SK-N-MC (cell line): ENCODE measurements at regions not wholly inside any gene's neighbourhood (a gene's known extent, or its start where the extent isn't known, plus 50 kb on each side); places are given as distances from the start of the nearest gene placed in this dataset.
A peak's percentile ranks its signal among the peaks of the same experiment; 100 is the strongest.

Experiments
- DNase-seq: peaks from one replicate; pipeline ENCODE4 v3.0.0-alpha.2; 2011; ENCODE audit warnings: low read depth, low spot score
- H3K27ac ChIP-seq: fragments of 200-600 bp; sonication (generic); 2 replicates; pipeline ENCODE4 v1.5.1; 2016; ENCODE audit warnings: mixed run types
- H3K36me3 ChIP-seq: fragments of 200-600 bp; sonication (generic); 2 replicates; pipeline ENCODE4 v1.6.1; 2017; ENCODE audit warnings: antibody characterized with exemption, low read length, mixed read lengths; ENCODE audit not compliant: insufficient read depth
- H3K4me3 ChIP-seq: fragments of 200-600 bp; sonication (generic); 2 replicates; pipeline ENCODE4 v1.5.1; 2016
- H3K9ac ChIP-seq: fragments of 200-600 bp; sonication (generic); 2 replicates; pipeline ENCODE4 v1.8.0; 2017; ENCODE audit warnings: mixed run types, mixed read lengths; ENCODE audit not compliant: insufficient read length
- H3K9me3 ChIP-seq: fragments of 200-600 bp; sonication (generic); 2 replicates; pipeline ENCODE4 v1.6.1; 2017; ENCODE audit warnings: low read depth, mild to moderate bottlenecking, antibody characterized with exemption, low read length, moderate library complexity, mixed read lengths
- EZH2 ChIP-seq: fragments of 200-600 bp; sonication (generic); IDR thresholded peaks from one replicate; pipeline ENCODE4 v1.6.1; 2017; ENCODE audit warnings: antibody characterized with exemption
- FOXP2 ChIP-seq: optimal IDR thresholded peaks from 2 replicates; pipeline ENCODE3; 2011; ENCODE audit warnings: mild to moderate bottlenecking, moderate library complexity; ENCODE audit not compliant: insufficient read depth; ENCODE audit errors: extremely low read length, control extremely low read depth
- POLR2AphosphoS5 ChIP-seq: IDR thresholded peaks from 2 replicates; pipeline ENCODE4 v1.6.1; 2012; ENCODE audit warnings: mild to moderate bottlenecking, low read depth, low read length, borderline replicate concordance

DNA sequence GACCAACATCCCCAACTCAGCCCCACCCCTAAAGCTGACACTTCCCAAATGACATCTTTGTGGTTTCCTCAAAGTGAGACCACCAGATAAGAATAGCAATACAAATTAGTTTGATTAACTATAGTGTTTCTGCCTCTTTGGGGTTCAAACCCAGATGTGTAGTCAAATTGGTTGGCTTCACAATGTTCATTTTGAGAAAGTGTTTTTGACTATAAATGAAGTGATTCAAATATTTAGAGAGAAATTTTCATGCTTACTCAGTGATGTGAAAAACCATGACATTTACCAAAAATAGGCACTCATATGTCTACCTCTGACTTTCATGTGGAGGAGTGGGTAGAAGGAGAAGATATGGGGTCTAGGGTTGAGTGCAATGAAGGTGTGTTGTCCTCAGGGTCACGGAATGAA is 218.4 kb downstream of the BCAT1 start:
- no peak overlapping the region for H3K27ac ChIP-seq
- no peak overlapping the region for H3K9ac ChIP-seq
- no peak overlapping the region for H3K4me3 ChIP-seq
- TF ChIP-seq FOXP2, result no peak
- no peak for TF ChIP-seq EZH2
- no peak for TF ChIP-seq POLR2AphosphoS5
- no peak for DNase-seq
- H3K36me3 ChIP-seq, result no peaks in the 10 kb centered on the region
- no peaks in the 10 kb centered on the region for H3K9me3 ChIP-seq

DNA sequence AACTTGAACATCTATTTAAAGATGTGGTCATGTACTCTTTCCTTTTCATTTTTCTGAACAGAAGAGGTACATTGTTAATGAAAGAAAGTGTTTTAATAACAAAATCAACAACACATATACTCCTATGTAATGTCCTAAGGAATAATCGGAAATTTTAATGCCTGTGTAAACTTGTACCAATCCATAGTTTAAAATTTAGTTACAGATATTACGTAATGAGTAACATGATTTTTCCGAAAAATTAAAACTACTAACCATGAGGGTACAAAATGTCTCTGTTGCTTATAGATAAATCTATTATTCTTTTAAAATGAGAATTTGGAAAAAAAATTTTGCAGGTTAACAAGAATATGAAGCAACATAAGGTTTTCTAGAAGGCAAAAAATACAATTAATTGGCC is 220.1 kb downstream of the BCAT1 start:
- H3K4me3 ChIP-seq, result no peak overlapping the region
- H3K27ac ChIP-seq, result no peak overlapping the region
- TF ChIP-seq EZH2 (no peak), FOXP2 (no peak), POLR2AphosphoS5 (no peak)
- DNase-seq, result no peak
- H3K9ac ChIP-seq, result no peak overlapping the region
- H3K36me3 ChIP-seq, result no peaks in the 10 kb centered on the region
- no peaks in the 10 kb centered on the region for H3K9me3 ChIP-seq

- TF ChIP-seq EZH2 (no peak), FOXP2 (no peak), POLR2AphosphoS5 (no peak)
- Histone ChIP-seq H3K27ac (no peak overlapping the region), H3K9me3 (no peaks in the 10 kb centered on the region), H3K36me3 (no peaks in the 10 kb centered on the region), H3K9ac (no peak overlapping the region), H3K4me3 (no peak overlapping the region)
- DNase-seq, result no peak
Observed at GRCh38 chr12:24728366-24728765, 220.5 kb downstream of the BCAT1 start.

- Histone ChIP-seq H3K9me3 (no peaks in the 10 kb centered on the region), H3K27ac (no peak overlapping the region), H3K4me3 (no peak overlapping the region), H3K36me3 (no peaks in the 10 kb centered on the region), H3K9ac (no peak overlapping the region)
- TF ChIP-seq POLR2AphosphoS5 (no peak), FOXP2 (no peak), EZH2 (no peak)
- DNase-seq, result no peak
Observed at GRCh38 chr12:24725616-24726015, 223.3 kb downstream of the BCAT1 start.

GRCh38 chr12:24724814-24725213 is 224.1 kb downstream of the BCAT1 start:
- Histone ChIP-seq H3K9me3 (no peaks in the 10 kb centered on the region), H3K27ac (no peak overlapping the region), H3K4me3 (no peak overlapping the region), H3K36me3 (no peaks in the 10 kb centered on the region), H3K9ac (no peak overlapping the region)
- TF ChIP-seq EZH2, result no peak
- TF ChIP-seq FOXP2, result no peak
- TF ChIP-seq POLR2AphosphoS5, result no peak
- DNase-seq, result no peak

DNA sequence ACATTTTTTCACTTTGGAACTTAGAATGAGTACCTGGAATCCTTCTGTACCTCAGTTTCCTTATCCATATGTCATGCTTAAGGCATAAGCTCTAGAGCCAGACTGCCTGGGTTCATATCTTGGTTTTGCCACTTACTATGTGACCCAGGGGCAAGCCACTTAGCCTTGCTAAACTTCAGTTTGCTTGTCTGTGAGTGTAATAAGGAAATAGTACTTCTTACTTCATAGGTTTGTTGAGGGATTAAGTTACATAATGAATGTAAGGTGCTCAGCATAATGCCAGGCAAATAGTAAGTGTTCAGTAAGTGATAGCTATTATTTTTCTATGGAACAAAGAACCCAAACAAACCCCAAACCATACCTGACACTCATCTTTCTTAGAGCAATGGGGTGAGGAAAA is 225.1 kb downstream of the BCAT1 start:
- Histone ChIP-seq H3K4me3 (no peak overlapping the region), H3K9me3 (no peaks in the 10 kb centered on the region), H3K36me3 (no peaks in the 10 kb centered on the region), H3K27ac (no peak overlapping the region), H3K9ac (no peak overlapping the region)
- TF ChIP-seq POLR2AphosphoS5 (no peak), EZH2 (no peak), FOXP2 (no peak)
- DNase-seq, result no peak

GRCh38 chr12:24721191-24721590 is 227.7 kb downstream of the BCAT1 start:
- no peak for DNase-seq
- Histone ChIP-seq H3K9ac (no peak overlapping the region), H3K9me3 (no peaks in the 10 kb centered on the region), H3K27ac (no peak overlapping the region), H3K36me3 (no peaks in the 10 kb centered on the region), H3K4me3 (no peak overlapping the region)
- no peak for TF ChIP-seq EZH2
- TF ChIP-seq POLR2AphosphoS5, result no peak
- no peak for TF ChIP-seq FOXP2

GRCh38 chr12:24719293-24719721 is 229.6 kb downstream of the BCAT1 start:
- Histone ChIP-seq H3K9ac (no peak overlapping the region), H3K36me3 (no peaks in the 10 kb centered on the region), H3K9me3 (no peaks in the 10 kb centered on the region), H3K4me3 (no peak overlapping the region), H3K27ac (no peak overlapping the region)
- TF ChIP-seq EZH2 (no peak), POLR2AphosphoS5 (no peak), FOXP2 (no peak)
- DNase-seq, result peak; percentile 16

DNA sequence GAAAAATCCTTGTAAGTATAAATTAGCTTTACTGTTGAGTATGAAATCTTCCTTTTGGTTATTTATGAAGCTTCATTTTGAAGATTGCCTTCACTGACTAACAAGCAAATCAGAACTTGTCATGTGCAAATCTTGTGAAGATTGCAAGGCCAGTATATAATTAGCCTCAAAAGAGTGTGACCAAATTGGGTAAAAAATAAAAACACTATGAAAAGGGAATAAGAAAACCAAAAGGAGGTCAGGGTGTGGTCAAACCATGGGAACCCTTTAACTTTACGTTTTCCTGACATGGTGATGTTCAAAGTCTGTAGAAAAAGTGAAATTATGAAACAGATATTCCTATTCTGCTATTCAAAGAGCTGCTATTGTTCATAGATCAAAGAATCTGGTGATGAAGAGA is 230.3 kb downstream of the BCAT1 start:
- Histone ChIP-seq H3K36me3 (no peaks in the 10 kb centered on the region), H3K4me3 (no peak overlapping the region), H3K27ac (no peak overlapping the region), H3K9me3 (no peaks in the 10 kb centered on the region), H3K9ac (no peak overlapping the region)
- DNase-seq, result no peak
- TF ChIP-seq EZH2 (no peak), POLR2AphosphoS5 (no peak), FOXP2 (no peak)
